Suprapubic skin (tissue), 4 donors: ENCODE measurements at regions not wholly inside any gene's neighbourhood (a gene's known extent, or its start where the extent isn't known, plus 50 kb on each side); places are given as distances from the start of the nearest gene placed in this dataset.

Experiments
- CTCF ChIP-seq, 2 donors: fragments of 200-600 bp in 1 of 2; fragments of 450-650 bp in 1 of 2; sonication (generic) in 1 of 2; IDR thresholded peaks; one replicate each; pipeline ENCODE4 v1.5.1; 2016 to 2019; ENCODE audit warnings: antibody characterized with exemption in 2 of 2, mild to moderate bottlenecking in 1 of 2, moderate library complexity in 1 of 2
- POLR2A ChIP-seq, 2 donors: fragments of 450-650 bp; IDR thresholded peaks; one replicate each; pipeline ENCODE4 v1.6.1; 2017; ENCODE audit warnings: antibody characterized with exemption in 2 of 2, mild to moderate bottlenecking in 2 of 2, moderate library complexity in 2 of 2
- POLR2AphosphoS5 ChIP-seq, 3 donors: sonication (generic); formaldehyde crosslinking; IDR thresholded peaks; one replicate each; pipeline ENCODE4 v1.6.1; 2017; ENCODE audit warnings: antibody characterized with exemption in 3 of 3

DNA sequence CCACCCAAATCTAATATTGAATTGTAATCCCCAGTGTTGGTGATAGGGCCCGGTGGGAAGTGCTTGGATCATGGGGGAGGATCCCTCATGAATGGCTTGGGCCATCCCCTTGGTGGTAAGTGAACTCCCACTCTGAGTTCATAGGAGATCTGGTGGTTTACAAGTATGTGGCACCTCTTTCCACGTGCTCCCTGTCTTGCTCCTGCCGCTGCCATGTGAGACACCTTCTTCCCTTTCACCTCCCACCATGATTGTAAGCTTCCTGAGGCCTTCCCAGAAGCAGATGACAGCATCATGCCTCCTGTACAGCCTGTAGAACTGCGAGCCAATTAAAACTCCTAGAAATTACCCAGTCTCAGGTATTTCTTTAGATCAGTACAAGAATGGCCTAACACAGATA, 150.8 kb downstream of the SH3BGRL2 start:
- TF ChIP-seq CTCF (IDR thresholded peaks at IDR 0.05): no peak
- TF ChIP-seq POLR2A (IDR thresholded peaks at IDR 0.05): no peak
- no peak for TF ChIP-seq POLR2AphosphoS5 (IDR thresholded peaks at IDR 0.05)
